22Rv1 (cell line): ENCODE measurements at regions not wholly inside any gene's neighbourhood (a gene's known extent, or its start where the extent isn't known, plus 50 kb on each side); places are given as distances from the start of the nearest gene placed in this dataset.

Experiments
- CTCF ChIP-seq: fragments of 450-650 bp; IDR thresholded peaks from 2 replicates; pipeline ENCODE4 v1.5.1; 2017; ENCODE audit warnings: mild to moderate bottlenecking
- ZFX ChIP-seq: fragments of 450-650 bp; IDR thresholded peaks from 2 replicates; pipeline ENCODE4 v1.6.1; 2017; ENCODE audit warnings: antibody characterized with exemption, borderline replicate concordance

- no peak for TF ChIP-seq CTCF
- TF ChIP-seq ZFX = no peak
Measured at GRCh38 chr5:74143151-74143550, 497.4 kb downstream of the ENC1 start.
